ENCODE measurements at regions not wholly inside any gene's neighbourhood (a gene's known extent, or its start where the extent isn't known, plus 50 kb on each side); places are given as distances from the start of the nearest gene placed in this dataset.

- no peak for DNase-seq
Observed at GRCh38 chr2:188158337-188159100, 133.2 kb upstream of the GULP1 start.

GRCh38 chr2:188159484-188159883, 132.2 kb upstream of the GULP1 start:
- no peak for DNase-seq

- no peak for DNase-seq
Observed at GRCh38 chr2:188170356-188170755, 121.3 kb upstream of the GULP1 start.

- DNase-seq: no peak
Observed at GRCh38 chr2:188176620-188177019, 115.1 kb upstream of the GULP1 start.

- no peak for DNase-seq
Observed at GRCh38 chr2:188181067-188181838, 110.4 kb upstream of the GULP1 start.

GRCh38 chr2:188181884-188182283, 109.8 kb upstream of the GULP1 start:
- DNase-seq: no peak

GRCh38 chr2:188187726-188188125, 103.9 kb upstream of the GULP1 start:
- no peak for DNase-seq

- DNase-seq: no peak
Observed at GRCh38 chr2:188189356-188189755, 102.3 kb upstream of the GULP1 start.

- DNase-seq: no peak
Observed at GRCh38 chr2:188193230-188193629, 98.4 kb upstream of the GULP1 start.

- no peak for DNase-seq
Observed at GRCh38 chr2:188196343-188197008, 95.2 kb upstream of the GULP1 start.

GRCh38 chr2:188199716-188200128, 92.0 kb upstream of the GULP1 start:
- DNase-seq: no peak

GRCh38 chr2:188201639-188202038, 90.0 kb upstream of the GULP1 start:
- DNase-seq: no peak

GRCh38 chr2:188202777-188203176, 88.9 kb upstream of the GULP1 start:
- DNase-seq: no peak

GRCh38 chr2:188203776-188204175, 87.9 kb upstream of the GULP1 start:
- no peak for DNase-seq

GRCh38 chr2:188204824-188205223, 86.8 kb upstream of the GULP1 start:
- DNase-seq: peak; percentile 4

- no peak for DNase-seq
Observed at GRCh38 chr2:188207554-188207953, 84.1 kb upstream of the GULP1 start.

- no peak for DNase-seq
Observed at GRCh38 chr2:188209218-188209617, 82.5 kb upstream of the GULP1 start.

GRCh38 chr2:188217264-188217663, 74.4 kb upstream of the GULP1 start:
- DNase-seq: no peak

- no peak for DNase-seq
Observed at GRCh38 chr2:188219541-188219940, 72.1 kb upstream of the GULP1 start.

- DNase-seq: no peak
Observed at GRCh38 chr2:188220535-188220934, 71.1 kb upstream of the GULP1 start.

GRCh38 chr2:188227713-188228112, 64.0 kb upstream of the GULP1 start:
- DNase-seq: no peak

GRCh38 chr2:188235364-188235763, 56.3 kb upstream of the GULP1 start:
- DNase-seq: no peak

- DNase-seq: no peak
Observed at GRCh38 chr2:188238386-188238785, 53.3 kb upstream of the GULP1 start.

Measured in dermis blood vessel endothelial cell (primary cell).